Nephron progenitor cell (in vitro differentiated cells): ENCODE measurements at regions not wholly inside any gene's neighbourhood (a gene's known extent, or its start where the extent isn't known, plus 50 kb on each side); places are given as distances from the start of the nearest gene placed in this dataset.

Experiments
- DNase-seq: peaks from one replicate; pipeline ENCODE4 v3.0.0; 2021
- H3K27ac Mint-ChIP-seq: 2 replicates; pipeline ENCODE4 v1.8.0; 2021; ENCODE audit warnings: mild to moderate bottlenecking, moderate library complexity, mixed read lengths
- H3K27me3 Mint-ChIP-seq: 2 replicates; pipeline ENCODE4 v1.8.0; 2021; ENCODE audit warnings: mild to moderate bottlenecking, low read depth, mixed read lengths; ENCODE audit not compliant: poor library complexity
- H3K36me3 Mint-ChIP-seq: 2 replicates; pipeline ENCODE4 v1.8.0; 2021; ENCODE audit warnings: low read depth, mixed read lengths
- H3K4me1 Mint-ChIP-seq: 2 replicates; pipeline ENCODE4 v1.8.0; 2021; ENCODE audit warnings: mixed read lengths
- H3K4me3 Mint-ChIP-seq: 2 replicates; pipeline ENCODE4 v1.8.0; 2021; ENCODE audit warnings: mild to moderate bottlenecking, moderate library complexity, mixed read lengths
- H3K9me3 Mint-ChIP-seq: 2 replicates; pipeline ENCODE4 v1.8.0; 2021; ENCODE audit warnings: mild to moderate bottlenecking, moderate library complexity, mixed read lengths
- TF ChIP-seq, protein P1 (sequence below): fragments of 200-600 bp; sonication (generic); IDR thresholded peaks from 2 replicates; pipeline ENCODE4 v1.5.0; 2021; ENCODE audit warnings: antibody characterized with exemption

DNA sequence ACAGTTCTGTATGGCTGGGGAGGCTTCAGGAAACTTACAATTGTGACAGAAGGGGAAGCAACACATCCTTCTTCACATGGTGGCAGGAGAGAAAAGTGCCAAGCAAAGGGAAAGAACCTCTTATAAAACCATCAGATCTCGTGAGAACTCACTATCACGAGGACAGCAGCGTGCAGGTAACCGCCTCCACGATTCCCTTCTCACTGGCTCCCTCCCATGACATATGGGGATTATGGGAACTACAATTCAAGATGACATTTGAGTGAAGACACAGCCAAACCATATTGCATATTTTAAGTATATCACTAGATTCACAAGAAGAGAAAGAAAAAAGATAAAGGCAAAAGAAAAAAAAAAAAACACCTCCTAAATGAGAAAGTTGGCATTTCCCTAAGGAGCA is 431.9 kb upstream of the RGS17 start:
- Mint-ChIP-seq H3K4me1 (no peaks in the 10 kb centered on the region), H3K27ac (no peak overlapping the region), H3K4me3 (no peak overlapping the region), H3K27me3 (peaks cover 4% of the 10 kb centered on the region), H3K36me3 (no peaks in the 10 kb centered on the region), H3K9me3 (no peaks in the 10 kb centered on the region)
- DNase-seq, result no peak
- TF ChIP-seq, protein P1, sequence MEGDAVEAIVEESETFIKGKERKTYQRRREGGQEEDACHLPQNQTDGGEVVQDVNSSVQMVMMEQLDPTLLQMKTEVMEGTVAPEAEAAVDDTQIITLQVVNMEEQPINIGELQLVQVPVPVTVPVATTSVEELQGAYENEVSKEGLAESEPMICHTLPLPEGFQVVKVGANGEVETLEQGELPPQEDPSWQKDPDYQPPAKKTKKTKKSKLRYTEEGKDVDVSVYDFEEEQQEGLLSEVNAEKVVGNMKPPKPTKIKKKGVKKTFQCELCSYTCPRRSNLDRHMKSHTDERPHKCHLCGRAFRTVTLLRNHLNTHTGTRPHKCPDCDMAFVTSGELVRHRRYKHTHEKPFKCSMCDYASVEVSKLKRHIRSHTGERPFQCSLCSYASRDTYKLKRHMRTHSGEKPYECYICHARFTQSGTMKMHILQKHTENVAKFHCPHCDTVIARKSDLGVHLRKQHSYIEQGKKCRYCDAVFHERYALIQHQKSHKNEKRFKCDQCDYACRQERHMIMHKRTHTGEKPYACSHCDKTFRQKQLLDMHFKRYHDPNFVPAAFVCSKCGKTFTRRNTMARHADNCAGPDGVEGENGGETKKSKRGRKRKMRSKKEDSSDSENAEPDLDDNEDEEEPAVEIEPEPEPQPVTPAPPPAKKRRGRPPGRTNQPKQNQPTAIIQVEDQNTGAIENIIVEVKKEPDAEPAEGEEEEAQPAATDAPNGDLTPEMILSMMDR, result peak; percentile 7

DNA sequence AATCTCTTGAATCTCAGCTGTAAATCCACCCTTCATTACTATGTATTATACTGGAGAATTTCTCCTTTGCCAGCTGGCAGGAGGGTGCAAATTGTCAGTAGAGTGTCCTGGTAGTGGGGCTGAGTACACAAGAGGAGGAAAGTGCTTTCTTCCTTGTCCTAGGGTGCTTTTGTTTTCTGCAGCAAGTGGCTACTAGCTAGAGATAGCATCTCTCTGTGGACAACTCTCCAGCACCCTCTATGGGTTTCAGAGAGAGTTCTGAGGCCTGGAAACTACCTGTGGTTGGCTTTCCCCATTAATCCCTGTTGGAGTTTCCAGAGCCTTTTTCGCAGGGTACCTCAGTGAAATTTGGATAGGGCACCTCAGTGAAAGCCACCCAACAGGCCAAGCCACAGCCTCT is 422.5 kb upstream of the RGS17 start:
- no peak overlapping the region for H3K27ac Mint-ChIP-seq
- H3K4me3 Mint-ChIP-seq, result no peak overlapping the region
- H3K27me3 Mint-ChIP-seq, result no peaks in the 10 kb centered on the region
- TF ChIP-seq, protein P1, result peak; percentile 41
- H3K4me1 Mint-ChIP-seq, result no peaks in the 10 kb centered on the region
- no peaks in the 10 kb centered on the region for H3K36me3 Mint-ChIP-seq
- peak; percentile 9 for DNase-seq
- H3K9me3 Mint-ChIP-seq, result no peaks in the 10 kb centered on the region

DNA sequence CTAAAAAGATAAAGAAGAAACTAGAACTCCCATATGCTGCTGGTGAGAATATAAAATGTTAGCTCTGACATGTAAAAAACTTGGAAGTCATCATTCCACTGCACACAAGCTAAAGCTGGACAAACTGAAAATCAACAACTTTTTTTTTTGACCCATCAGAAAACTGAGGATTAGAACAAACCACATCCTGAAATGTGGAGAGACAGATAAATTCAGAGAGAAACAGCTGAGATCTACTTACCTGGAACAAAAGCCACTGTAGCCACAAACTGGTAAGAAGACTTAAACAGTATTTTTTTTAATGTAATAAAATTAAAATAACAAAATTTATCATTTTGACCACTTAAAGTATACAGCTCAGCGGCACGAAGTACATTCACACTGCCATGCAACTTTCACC is 408.5 kb upstream of the RGS17 start:
- no peak overlapping the region for H3K27ac Mint-ChIP-seq
- H3K4me3 Mint-ChIP-seq, result no peak overlapping the region
- no peaks in the 10 kb centered on the region for H3K4me1 Mint-ChIP-seq
- peaks cover 4% of the 10 kb centered on the region for H3K27me3 Mint-ChIP-seq
- TF ChIP-seq, protein P1, result no peak
- no peaks in the 10 kb centered on the region for H3K36me3 Mint-ChIP-seq
- H3K9me3 Mint-ChIP-seq, result peaks cover 6% of the 10 kb centered on the region
- no peak for DNase-seq

DNA sequence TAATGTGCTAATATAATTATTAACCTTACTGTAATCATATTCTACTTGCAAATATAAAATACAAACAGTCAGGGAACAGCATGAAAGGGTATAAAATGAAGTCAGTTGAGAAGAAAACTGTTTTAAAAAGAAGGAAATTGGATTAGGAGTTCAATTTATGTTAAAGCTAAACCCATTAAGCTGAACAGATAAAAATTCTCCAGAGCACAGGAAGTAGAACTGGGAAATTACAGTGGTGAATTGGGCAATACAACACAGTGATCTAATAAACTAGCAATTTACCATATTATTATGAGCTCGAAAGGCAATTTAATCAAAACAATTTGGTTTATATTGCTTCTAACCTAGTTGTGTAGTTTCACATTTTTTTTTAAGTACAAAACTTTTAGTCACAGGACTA is 407.4 kb upstream of the RGS17 start:
- TF ChIP-seq, protein P1, result no peak
- Mint-ChIP-seq H3K36me3 (no peaks in the 10 kb centered on the region), H3K27ac (no peak overlapping the region), H3K4me3 (no peak overlapping the region), H3K4me1 (no peaks in the 10 kb centered on the region), H3K27me3 (peaks cover 4% of the 10 kb centered on the region), H3K9me3 (no peaks in the 10 kb centered on the region)
- no peak for DNase-seq

DNA sequence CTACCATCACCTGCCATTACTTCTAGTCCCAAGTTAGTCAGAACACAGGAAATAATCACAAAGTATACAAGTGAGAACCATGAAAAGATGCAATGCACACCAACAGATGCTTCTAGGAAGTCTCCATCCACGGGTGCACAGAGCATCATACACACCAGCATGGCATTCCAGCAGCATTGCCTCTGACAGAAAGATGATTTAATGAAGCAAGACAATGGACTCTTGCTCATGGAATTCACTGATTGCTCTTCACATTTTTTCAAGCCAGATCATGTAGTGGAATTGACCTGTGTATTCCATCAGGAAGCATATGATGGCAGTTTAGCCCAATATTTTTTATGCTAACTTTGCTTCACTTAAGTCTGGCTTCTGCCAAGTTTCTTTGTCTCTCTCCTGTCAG is 406.3 kb upstream of the RGS17 start:
- TF ChIP-seq, protein P1, result no peak
- H3K27ac Mint-ChIP-seq, result no peak overlapping the region
- H3K4me3 Mint-ChIP-seq, result no peak overlapping the region
- H3K36me3 Mint-ChIP-seq, result no peaks in the 10 kb centered on the region
- H3K9me3 Mint-ChIP-seq, result no peaks in the 10 kb centered on the region
- H3K4me1 Mint-ChIP-seq, result no peaks in the 10 kb centered on the region
- no peak for DNase-seq
- H3K27me3 Mint-ChIP-seq, result peaks cover 4% of the 10 kb centered on the region

DNA sequence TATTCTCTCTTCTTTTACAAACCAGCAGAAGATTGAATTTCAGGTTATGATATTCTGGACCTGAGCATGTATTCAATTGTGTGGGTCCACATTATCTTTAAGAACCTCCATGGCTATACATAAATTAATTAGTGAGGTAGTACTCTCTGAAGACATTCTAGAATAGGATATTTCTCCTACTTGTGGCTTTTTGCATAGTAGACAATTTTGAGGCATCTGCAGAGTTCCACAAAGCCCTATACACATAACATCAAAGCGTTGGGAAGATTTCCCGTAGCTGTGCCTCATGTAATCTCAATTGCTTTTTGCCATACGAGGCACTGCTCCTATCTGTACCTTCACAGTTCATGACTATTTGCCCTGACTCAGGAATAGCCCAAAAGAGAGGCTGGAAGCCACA is 395.4 kb upstream of the RGS17 start:
- Mint-ChIP-seq H3K27ac (no peak overlapping the region), H3K9me3 (peaks cover 20% of the 10 kb centered on the region), H3K36me3 (no peaks in the 10 kb centered on the region), H3K4me1 (no peaks in the 10 kb centered on the region), H3K4me3 (no peak overlapping the region), H3K27me3 (peaks cover 10% of the 10 kb centered on the region)
- DNase-seq, result no peak
- TF ChIP-seq, protein P1, result no peak
